ENCODE measurements at regions not wholly inside any gene's neighbourhood (a gene's known extent, or its start where the extent isn't known, plus 50 kb on each side); places are given as distances from the start of the nearest gene placed in this dataset.

GRCh38 chr7:15123901-15124300 lies 221.3 kb upstream of the DGKB start:
- no peaks in the 10 kb centered on the region for H3K36me3 ChIP-seq (ENCODE audit: control insufficient read depth, insufficient read depth, low read length)
- H3K4me3 ChIP-seq (ENCODE audit: low read depth in 2 of 2, low read length in 2 of 2) = no peak overlapping the region
- in situ Hi-C loops (cut with HindIII; ENCODE audit: low pct_unique_long_range_greater_than_20kb, low sequenced_read_pairs) (no loop called here), intact Hi-C loops (cut with micrococcal nuclease; ENCODE audit: unreplicated experiment) (no loop called here)
- no peak for TF ChIP-seq POLR2AphosphoS5 (IDR thresholded peaks at IDR 0.05; ENCODE audit: low read depth, low read length)
- TF ChIP-seq, protein P1, sequence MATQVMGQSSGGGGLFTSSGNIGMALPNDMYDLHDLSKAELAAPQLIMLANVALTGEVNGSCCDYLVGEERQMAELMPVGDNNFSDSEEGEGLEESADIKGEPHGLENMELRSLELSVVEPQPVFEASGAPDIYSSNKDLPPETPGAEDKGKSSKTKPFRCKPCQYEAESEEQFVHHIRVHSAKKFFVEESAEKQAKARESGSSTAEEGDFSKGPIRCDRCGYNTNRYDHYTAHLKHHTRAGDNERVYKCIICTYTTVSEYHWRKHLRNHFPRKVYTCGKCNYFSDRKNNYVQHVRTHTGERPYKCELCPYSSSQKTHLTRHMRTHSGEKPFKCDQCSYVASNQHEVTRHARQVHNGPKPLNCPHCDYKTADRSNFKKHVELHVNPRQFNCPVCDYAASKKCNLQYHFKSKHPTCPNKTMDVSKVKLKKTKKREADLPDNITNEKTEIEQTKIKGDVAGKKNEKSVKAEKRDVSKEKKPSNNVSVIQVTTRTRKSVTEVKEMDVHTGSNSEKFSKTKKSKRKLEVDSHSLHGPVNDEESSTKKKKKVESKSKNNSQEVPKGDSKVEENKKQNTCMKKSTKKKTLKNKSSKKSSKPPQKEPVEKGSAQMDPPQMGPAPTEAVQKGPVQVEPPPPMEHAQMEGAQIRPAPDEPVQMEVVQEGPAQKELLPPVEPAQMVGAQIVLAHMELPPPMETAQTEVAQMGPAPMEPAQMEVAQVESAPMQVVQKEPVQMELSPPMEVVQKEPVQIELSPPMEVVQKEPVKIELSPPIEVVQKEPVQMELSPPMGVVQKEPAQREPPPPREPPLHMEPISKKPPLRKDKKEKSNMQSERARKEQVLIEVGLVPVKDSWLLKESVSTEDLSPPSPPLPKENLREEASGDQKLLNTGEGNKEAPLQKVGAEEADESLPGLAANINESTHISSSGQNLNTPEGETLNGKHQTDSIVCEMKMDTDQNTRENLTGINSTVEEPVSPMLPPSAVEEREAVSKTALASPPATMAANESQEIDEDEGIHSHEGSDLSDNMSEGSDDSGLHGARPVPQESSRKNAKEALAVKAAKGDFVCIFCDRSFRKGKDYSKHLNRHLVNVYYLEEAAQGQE (IDR thresholded peaks at IDR 0.05; ENCODE audit: insufficient read depth in 1 of 2, low read depth in 2 of 2, low read length in 1 of 2) = no peak
- ChIA-PET POLR2A (no interaction called here), CTCF (no interaction called here)
- H3K27me3 ChIP-seq (ENCODE audit: control insufficient read depth, insufficient read depth, low read length) = no peaks in the 10 kb centered on the region
- H3K9me3 ChIP-seq (ENCODE audit: control insufficient read depth, insufficient read depth, low read depth, low read length) = no peaks in the 10 kb centered on the region; the same call in 1 of the 2 replicates
- H3K4me1 ChIP-seq (ENCODE audit: control insufficient read depth, insufficient read depth, low read length) = no peaks in the 10 kb centered on the region
- BruUV-seq (replicated peaks) = no TSS peak
- H3K27ac ChIP-seq (ENCODE audit: low read length) = no peak overlapping the region
- DNase-seq (ENCODE audit: low read depth, low spot score) (no peak), ATAC-seq (no peak)

DNA sequence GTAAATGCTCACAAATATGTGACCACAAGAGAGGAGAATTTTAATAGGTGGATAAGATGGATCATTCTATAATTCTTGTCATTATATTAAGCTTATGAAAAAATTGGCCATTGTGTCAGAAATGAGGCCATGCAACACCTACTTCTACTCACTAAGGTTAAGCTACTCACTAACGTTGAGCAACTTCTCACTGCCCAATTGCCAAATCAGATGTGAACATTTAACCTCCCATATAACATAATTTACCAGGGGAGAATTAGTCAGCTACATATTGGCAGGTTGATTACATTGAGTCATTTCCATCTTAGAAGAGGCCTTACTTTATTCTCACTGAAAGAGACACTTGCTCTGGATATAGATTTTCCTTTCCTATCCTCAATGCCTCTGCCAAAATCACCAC lies 211.2 kb upstream of the DGKB start:
- intact Hi-C loops (cut with micrococcal nuclease; ENCODE audit: unreplicated experiment) (no loop called here), in situ Hi-C loops (cut with HindIII; ENCODE audit: low pct_unique_long_range_greater_than_20kb, low sequenced_read_pairs) (no loop called here)
- no peak overlapping the region for H3K4me3 ChIP-seq (ENCODE audit: low read depth in 2 of 2, low read length in 2 of 2)
- no peak for DNase-seq (ENCODE audit: low read depth, low spot score)
- no peak overlapping the region for H3K27ac ChIP-seq (ENCODE audit: low read length)
- CTCF ChIA-PET = no interaction called here
- H3K4me1 ChIP-seq (ENCODE audit: control insufficient read depth, insufficient read depth, low read length) = no peaks in the 10 kb centered on the region
- no peaks in the 10 kb centered on the region for H3K36me3 ChIP-seq (ENCODE audit: control insufficient read depth, insufficient read depth, low read length)
- H3K27me3 ChIP-seq (ENCODE audit: control insufficient read depth, insufficient read depth, low read length) = no peaks in the 10 kb centered on the region
- TF ChIP-seq TCF7L2 (IDR thresholded peaks at IDR 0.05; ENCODE audit: low read depth, low read length) = no peak
- TF ChIP-seq, protein P1 (IDR thresholded peaks at IDR 0.05; ENCODE audit: insufficient read depth in 1 of 2, low read depth in 2 of 2, low read length in 1 of 2) = no peak
- TF ChIP-seq, protein P2, sequence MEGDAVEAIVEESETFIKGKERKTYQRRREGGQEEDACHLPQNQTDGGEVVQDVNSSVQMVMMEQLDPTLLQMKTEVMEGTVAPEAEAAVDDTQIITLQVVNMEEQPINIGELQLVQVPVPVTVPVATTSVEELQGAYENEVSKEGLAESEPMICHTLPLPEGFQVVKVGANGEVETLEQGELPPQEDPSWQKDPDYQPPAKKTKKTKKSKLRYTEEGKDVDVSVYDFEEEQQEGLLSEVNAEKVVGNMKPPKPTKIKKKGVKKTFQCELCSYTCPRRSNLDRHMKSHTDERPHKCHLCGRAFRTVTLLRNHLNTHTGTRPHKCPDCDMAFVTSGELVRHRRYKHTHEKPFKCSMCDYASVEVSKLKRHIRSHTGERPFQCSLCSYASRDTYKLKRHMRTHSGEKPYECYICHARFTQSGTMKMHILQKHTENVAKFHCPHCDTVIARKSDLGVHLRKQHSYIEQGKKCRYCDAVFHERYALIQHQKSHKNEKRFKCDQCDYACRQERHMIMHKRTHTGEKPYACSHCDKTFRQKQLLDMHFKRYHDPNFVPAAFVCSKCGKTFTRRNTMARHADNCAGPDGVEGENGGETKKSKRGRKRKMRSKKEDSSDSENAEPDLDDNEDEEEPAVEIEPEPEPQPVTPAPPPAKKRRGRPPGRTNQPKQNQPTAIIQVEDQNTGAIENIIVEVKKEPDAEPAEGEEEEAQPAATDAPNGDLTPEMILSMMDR (IDR thresholded peaks at IDR 0.05) = no peak
- TF ChIP-seq SIN3A (IDR thresholded peaks at IDR 0.05; ENCODE audit: borderline replicate concordance, insufficient read depth, low read depth, low read length) = no peak
- TF ChIP-seq POLR2AphosphoS5 (IDR thresholded peaks at IDR 0.05; ENCODE audit: low read depth, low read length) = no peak
- peaks cover 6% of the 10 kb centered on the region; the same call in 1 of the 2 replicates for H3K9me3 ChIP-seq (ENCODE audit: control insufficient read depth, insufficient read depth, low read depth, low read length)
- no TSS peak for BruUV-seq (replicated peaks)
- POLR2A ChIA-PET = no interaction called here
- ATAC-seq = no peak
